ENCODE measurements at regions not wholly inside any gene's neighbourhood (a gene's known extent, or its start where the extent isn't known, plus 50 kb on each side); places are given as distances from the start of the nearest gene placed in this dataset.

DNA sequence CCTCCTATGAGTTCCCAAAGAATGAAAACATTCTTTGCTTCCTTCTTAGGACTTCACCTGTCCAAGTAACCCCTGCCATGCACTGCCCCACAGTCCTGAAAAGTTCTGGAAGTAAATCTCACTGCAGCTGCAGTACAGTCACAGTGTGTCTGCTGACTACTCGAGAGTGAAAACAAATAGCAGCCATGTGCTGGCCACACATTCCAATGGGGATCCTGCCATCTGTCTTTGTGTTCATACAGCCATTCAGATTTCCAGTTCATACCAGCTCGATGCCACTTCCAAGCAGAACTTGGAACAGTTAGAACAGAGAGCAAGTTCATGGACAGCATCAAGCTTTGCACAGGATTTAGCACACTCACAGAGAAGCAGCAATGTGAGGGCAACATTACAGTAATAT lies 629.9 kb upstream of the ACVR2A start:
- Histone ChIP-seq H2AK5ac (ENCODE audit: insufficient read length, low read length) (no peak overlapping the region), H3K18ac (ENCODE audit: insufficient read length, low read depth, low read length) (no peak overlapping the region), H3K79me2 (ENCODE audit: insufficient read depth, low read length) (no peaks in the 10 kb centered on the region), H3K4me1 (ENCODE audit: insufficient read depth, low read length) (no peaks in the 10 kb centered on the region), H4K20me1 (ENCODE audit: control insufficient read depth, insufficient read depth, insufficient read length) (no peaks in the 10 kb centered on the region), H3K23ac (ENCODE audit: insufficient read length, low read depth, low read length) (no peak overlapping the region), H4K91ac (ENCODE audit: insufficient read length, low read depth, low read length) (no peak overlapping the region), H3T11ph (ENCODE audit: low read length) (no peak overlapping the region), H3K23me2 (ENCODE audit: insufficient read length, low read depth, low read length, poor library complexity, severe bottlenecking) (no peaks in the 10 kb centered on the region), H2BK12ac (ENCODE audit: insufficient read length, low read depth, low read length) (no peak overlapping the region), H3K4me2 (ENCODE audit: insufficient read depth, insufficient read length, low read length) (no peak overlapping the region), H3K56ac (ENCODE audit: insufficient read length, low read depth, low read length) (no peak overlapping the region), H3K79me1 (ENCODE audit: insufficient read depth, low read depth, low read length, poor library complexity, severe bottlenecking) (no peaks in the 10 kb centered on the region), H2BK20ac (ENCODE audit: low read depth, low read length, poor library complexity, severe bottlenecking) (no peak overlapping the region), H2AFZ (ENCODE audit: low read length) (no peak overlapping the region), H3K14ac (ENCODE audit: insufficient read depth, low read length) (no peak overlapping the region), H3K4ac (ENCODE audit: low read depth, low read length) (no peak overlapping the region), H4K5ac (ENCODE audit: insufficient read length, low read depth, low read length) (no peak overlapping the region), H2BK120ac (ENCODE audit: low read depth, low read length, poor library complexity, severe bottlenecking) (no peak overlapping the region), H4K8ac (replicated peaks; ENCODE audit: insufficient read length, low read depth, low read length) (no peak overlapping the region), H2BK15ac (ENCODE audit: low read depth, low read length) (no peak overlapping the region), H3K9me3 (ENCODE audit: control insufficient read depth, low read depth, low read length) (no peaks in the 10 kb centered on the region), H2BK5ac (ENCODE audit: insufficient read length, low read length) (no peak overlapping the region), H3K27ac (ENCODE audit: insufficient read length, low read depth, low read length) (no peak overlapping the region), H3K27me3 (ENCODE audit: insufficient read depth, low read length) (no peaks in the 10 kb centered on the region), H3K9ac (ENCODE audit: extremely low read depth, insufficient read length, low read length) (no peak overlapping the region)
- DNase-seq, result no peak
- Mint-ChIP-seq H3K9me3 (peaks cover 13 to 21% of the 10 kb centered on the region in 2 experiments), H3K27ac (peak overlapping the region in 1 of 3 experiments; percentile 47; a peak in 1 of 7 replicates), H3K36me3 (ENCODE audit: insufficient read depth in 1 of 3, low read depth in 3 of 3) (peaks cover 2 to 22% (median 5%) of the 10 kb centered on the region in 3 experiments; a peak in 6 of 7 replicates), H3K27me3 (ENCODE audit: low read depth) (no peaks in the 10 kb centered on the region), H3K4me3 (no peak overlapping the region), H3K4me1 (peaks cover 12 to 16% of the 10 kb centered on the region in 2 experiments)
- no CpG with 5 or more reads among the region's 2 CpGs for WGBS (ENCODE audit: extremely low coverage, insufficient read length, low lambda C conversion rate)
- TF ChIP-seq, protein P1, sequence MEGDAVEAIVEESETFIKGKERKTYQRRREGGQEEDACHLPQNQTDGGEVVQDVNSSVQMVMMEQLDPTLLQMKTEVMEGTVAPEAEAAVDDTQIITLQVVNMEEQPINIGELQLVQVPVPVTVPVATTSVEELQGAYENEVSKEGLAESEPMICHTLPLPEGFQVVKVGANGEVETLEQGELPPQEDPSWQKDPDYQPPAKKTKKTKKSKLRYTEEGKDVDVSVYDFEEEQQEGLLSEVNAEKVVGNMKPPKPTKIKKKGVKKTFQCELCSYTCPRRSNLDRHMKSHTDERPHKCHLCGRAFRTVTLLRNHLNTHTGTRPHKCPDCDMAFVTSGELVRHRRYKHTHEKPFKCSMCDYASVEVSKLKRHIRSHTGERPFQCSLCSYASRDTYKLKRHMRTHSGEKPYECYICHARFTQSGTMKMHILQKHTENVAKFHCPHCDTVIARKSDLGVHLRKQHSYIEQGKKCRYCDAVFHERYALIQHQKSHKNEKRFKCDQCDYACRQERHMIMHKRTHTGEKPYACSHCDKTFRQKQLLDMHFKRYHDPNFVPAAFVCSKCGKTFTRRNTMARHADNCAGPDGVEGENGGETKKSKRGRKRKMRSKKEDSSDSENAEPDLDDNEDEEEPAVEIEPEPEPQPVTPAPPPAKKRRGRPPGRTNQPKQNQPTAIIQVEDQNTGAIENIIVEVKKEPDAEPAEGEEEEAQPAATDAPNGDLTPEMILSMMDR (conservative IDR thresholded peaks at IDR 0.05), result no peak
